GM18909 (cell line): ENCODE measurements at regions not wholly inside any gene's neighbourhood (a gene's known extent, or its start where the extent isn't known, plus 50 kb on each side); places are given as distances from the start of the nearest gene placed in this dataset.
"Not testable (repeated sequence)": the region's sequence is repeated elsewhere in the genome, so short reads cannot be mapped to it uniquely, and the experiment has no call there.

Experiments
- ATAC-seq: cut with Tn5 transposase; IDR thresholded peaks from one replicate; pipeline ENCODE4 v1.9.1; 2021; ENCODE audit warnings: mild to moderate bottlenecking; ENCODE audit not compliant: unreplicated experiment, poor library complexity

DNA sequence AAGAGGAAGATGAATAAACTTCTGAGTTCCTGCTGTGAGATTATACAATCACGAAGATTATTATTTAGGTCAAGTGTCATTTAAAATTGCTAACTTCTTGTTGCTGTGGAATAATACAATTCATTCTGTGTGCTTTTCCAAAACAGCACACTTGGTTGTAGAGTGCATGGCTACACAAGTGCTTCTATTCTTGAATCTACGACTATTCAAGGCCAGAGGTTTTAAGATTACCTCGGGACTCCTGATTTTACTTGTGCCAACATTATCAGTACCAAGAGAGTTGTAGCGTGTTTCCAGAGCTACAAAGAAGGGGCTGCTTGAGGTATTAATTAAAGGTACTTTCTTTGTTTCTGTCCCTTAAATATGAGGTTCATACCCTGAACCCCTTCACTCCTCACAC is 234.0 kb upstream of the PCDH9 start:
- no peak for ATAC-seq

DNA sequence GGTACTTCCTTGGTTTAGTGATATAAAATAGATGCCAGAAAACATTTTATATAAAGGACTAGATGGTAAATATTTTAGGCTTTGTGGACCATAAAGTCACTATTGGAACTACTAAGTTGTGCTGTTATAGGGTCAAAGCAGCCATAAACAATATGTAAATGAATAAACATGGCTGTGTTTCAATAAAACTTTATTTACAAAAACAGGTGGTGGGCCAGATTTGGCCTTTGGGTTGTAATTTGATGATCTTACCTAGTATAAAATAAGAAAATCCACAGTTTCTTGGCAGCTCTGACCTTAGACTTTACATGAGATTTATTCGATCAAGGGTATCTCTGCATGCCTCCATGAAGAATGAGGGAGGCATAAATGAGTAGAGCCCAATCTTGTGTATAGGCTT is 232.0 kb upstream of the PCDH9 start:
- ATAC-seq, result no peak

DNA sequence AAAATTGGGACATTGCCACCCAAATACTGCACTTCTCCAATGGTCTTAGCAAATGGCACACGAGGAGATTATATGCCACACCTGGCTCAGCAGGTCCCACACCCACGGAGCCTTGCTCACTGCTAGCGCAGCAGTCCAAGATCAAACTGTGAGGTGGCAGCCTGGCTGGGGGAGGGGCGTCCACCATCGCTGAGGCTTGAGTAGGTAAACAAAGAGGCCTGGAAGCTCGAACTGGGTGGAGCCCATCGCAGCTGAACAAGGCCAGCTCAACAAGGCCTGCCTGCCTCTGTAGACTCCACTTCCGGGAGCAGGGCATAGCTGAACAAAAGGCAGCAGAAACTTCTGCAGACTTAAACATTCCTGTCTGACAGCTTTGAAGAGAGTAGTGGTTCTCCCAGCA is 222.4 kb upstream of the PCDH9 start:
- not testable (repeated sequence) for ATAC-seq

DNA sequence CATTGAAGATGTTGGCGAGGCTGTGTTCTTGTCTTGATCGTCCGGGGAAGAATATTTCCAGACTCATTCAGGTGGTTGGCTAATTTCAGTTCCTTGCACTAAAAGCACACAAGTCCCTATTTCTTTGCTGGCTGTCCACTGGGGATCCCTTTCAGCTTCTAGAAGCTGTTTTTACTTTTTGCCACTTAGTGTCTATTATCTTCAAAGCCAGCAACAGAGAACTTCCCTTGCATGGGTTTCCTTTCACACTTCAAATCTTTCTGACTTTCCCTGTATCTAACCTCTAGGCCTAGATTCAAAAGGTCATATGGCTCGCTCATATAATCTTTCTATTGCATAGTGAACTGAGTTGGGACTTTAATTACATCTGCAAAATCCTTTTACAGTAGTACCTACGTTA is 215.3 kb upstream of the PCDH9 start:
- ATAC-seq, result no peak

DNA sequence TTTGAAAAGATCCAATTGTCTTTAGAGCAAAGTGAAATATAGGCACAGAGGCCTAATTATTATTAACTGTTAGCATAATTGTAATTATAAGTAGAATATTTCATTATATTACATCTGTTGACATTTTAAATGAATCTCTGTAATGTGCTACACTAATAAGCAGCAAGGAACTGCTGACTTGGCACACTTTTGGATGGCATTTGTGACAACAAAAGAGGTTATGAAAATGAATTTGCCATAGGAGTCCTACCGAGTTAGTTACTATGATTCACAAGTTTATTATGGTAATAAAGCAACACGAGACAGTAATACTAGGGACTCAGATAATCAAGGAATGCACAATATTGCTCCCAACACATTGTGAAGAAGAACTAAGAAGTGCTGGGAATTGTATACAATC is 213.8 kb upstream of the PCDH9 start:
- no peak for ATAC-seq

DNA sequence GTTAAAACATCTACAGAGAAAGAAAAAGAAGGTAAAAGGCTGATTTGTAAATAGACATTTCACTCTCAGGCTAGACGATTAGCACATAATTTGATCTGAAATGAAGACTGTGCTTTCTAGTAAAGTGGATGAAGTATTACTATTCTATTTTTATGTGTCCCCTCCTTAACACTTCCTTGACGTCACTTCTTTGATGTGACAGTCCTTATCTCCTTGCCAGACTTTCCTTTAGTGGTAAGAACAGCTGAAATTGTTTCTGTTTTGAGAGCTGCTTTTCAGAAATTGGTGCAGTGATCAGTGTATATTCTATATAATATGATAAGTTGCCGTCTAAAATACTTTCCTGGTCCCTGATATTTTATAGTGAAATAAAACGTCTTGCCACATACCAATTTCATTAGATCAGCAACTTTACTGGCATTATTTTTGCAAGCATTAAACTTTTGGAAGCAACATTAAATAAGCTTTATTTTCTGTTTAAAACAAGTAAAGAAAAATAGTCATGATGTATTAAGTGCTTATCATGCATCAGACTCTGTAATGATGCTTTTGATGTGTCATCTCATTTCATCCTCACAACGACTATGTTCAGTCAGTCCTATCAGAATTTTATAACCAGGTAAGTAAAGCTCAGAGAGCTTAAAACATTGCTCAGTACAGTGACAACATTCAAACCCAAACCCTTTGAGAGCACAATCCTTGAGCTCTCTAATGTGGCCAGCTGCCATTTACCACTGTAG is 210.3 kb upstream of the PCDH9 start:
- no peak for ATAC-seq

DNA sequence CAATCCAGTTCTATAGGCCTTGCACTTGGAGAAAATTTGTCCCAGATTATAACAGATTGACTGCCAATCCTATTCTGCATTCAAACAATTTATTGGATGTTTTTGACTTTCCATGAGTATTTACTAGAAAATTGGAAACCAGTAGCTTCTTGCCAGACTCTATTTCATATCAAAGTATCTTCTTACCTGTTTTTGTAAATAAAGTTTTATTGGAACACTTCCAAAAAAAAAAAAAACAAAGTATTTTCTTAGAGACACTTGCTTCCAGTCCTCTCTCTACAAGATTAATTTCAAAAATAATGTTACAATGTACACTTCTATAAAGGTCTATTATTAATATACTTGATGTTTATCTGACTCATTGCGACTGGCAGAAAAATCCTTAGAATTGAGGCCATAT is 209.2 kb upstream of the PCDH9 start:
- no peak for ATAC-seq

DNA sequence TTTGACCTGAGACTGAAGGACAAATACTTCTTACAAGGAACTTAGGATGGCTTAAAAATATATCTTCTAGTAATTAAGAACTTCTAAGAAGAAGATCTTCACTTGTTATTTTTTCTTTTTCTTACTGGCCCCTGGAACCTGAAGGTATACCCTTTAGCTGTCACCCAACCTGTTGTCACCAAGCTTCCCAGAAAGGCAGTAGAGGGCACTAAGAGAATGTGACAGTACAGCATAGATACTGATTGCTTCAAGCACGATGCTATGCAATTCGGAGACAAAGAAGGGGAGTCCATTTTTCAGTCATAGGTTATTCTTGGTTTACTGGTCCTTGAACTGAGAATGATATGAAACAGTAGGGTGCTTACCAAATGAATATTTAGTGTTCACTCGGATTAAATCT is 208.3 kb upstream of the PCDH9 start:
- no peak for ATAC-seq

DNA sequence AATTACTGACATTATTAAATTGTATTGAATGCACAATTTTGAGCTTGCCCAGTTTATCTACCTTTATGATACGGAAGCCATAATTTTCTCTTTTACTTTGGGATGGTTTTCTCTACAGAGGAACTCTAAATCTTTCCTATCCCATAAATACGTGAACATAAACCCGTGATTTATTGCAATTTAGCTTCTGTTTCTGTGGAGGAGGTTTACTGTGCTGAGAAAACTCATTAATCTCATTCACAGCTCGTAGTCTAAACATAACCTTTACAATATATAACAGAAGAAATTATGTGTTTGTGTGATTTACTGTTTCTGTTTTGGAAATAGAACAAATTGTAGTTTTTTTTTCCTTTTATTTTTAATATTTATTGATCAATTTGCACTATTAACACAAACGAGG is 207.1 kb upstream of the PCDH9 start:
- ATAC-seq, result no peak

DNA sequence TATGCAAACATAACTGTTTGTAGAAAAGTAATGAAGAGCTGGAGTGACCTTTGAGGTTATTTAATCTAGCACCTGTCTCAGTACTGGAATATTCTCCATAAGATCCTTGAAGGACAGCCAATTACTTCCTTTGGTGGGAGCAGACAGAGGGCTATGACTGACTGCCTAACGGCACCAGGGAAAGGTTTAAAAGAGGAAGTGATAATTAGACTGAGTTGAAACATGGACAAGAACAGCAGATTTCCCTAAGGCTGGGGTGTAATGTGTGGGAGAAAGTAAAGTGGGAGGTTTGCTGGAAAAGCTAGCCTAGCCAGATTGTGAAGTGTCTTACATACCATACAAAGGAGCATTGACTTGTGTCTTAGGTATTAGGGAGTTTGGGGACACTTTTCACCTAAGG is 191.3 kb upstream of the PCDH9 start:
- no peak for ATAC-seq

DNA sequence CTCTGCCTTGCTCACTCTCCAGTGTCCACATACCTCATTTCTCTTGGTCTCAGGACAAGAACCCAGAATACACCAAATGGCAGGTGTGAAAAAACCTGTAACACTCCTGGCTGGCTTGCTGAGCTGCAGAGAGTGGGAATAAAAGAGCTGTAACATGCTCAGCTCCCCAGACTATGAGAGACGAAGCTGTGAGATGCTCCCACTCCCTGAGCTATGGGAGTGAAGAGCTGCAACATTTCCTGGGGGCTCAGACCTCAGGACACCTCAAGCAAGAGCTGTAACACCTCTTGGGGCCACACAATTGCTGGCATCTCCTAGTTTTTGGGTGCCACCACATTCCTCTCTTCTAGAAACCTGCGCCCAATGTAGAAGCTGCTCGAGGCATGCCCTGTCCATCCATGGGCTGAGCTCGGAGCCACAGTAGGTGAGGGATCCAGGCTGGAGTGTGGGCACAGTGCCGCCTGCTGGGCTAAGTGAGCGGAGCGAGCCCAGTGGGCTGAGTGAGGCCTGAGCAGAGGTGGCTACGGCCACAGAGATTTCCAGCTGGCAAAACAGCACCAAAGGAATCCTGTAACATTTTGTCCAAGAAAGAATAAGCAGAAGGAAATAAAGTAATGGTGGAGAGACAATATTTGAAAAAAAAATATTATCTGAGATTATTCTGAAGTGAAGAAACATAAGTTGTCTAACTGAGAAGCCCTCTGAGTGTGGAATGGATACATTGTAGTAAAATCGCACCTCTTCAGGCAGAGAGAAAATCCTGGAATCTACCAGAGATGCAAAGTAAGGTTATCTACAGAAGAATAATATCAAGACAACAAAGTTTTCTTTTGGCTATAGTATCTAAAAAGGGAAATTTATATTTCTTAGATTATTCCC is 186.2 kb upstream of the PCDH9 start:
- ATAC-seq, result peak; percentile 62

DNA sequence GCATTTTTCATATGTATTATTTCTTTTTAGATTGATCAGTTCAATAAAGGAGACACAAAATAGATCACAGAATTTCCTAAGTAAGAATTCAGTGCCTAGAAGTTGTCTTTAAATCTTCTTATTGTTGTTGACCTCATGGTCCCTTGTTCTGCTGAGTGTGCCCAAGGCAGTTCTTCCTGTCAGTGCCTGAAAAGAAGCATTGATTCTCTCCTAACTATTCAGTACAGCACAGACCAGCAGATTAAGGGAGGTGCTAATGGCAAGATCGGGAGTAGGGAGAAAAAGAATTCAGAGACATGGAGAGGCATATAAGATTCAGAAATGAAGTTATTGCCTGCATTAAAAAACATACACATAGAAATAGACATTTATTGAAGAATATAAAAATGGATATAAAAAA is 180.5 kb upstream of the PCDH9 start:
- ATAC-seq, result no peak

DNA sequence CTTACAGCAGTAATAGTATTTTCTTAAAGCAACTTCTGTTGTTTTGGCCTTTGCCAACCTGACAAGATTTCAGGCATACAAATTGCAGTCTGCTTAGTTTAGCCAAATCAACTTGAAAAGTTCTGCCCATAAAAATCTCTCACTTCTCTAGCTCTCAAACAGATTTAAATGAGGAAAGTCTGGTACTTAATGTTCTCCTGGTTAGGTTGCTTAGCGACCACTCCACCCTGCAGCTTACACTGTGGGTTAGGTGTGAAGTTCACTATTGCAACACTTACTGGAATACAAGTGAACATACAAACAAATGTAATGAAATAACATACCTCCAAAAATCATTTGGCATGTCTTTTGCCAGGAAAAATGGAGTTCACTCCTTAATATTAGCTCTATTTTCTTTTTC is 178.7 kb upstream of the PCDH9 start:
- no peak for ATAC-seq

DNA sequence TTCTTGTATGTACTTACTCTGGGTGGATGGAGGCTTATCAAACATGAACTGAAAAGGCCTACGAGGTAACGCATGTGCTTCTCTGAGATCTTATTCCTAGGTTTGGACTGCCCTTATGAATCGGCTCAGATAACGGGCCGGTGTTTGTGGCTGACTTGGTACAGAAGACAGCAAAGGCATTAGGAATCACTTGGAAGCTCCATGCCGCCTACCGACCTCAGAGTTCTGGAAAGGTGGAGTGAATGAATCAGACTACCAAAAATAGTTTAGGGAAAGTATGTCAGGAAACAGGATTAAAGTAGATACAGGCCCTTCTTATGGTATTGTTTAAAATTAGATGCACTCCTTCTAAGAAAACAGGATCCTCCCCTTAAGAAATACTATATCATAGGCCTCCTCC is 172.4 kb upstream of the PCDH9 start:
- no peak for ATAC-seq

DNA sequence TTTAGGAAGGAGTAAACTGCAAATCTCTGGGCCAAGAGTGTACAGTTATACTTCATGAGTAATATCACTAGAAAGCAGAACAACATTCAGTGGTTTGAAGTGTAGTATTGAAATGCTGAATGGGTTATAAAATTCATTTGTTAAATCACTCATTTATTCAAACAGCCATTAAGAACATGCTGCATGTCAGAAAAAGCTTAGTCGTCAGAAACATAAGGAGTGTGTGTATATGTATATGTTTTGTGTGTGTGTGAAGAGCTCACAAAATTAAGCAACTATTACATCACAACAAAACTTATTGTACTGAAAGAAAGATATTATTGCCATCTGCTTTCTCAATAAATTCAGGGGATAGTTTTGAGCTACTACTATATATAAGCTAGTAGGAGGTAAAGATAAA is 165.4 kb upstream of the PCDH9 start:
- no peak for ATAC-seq

DNA sequence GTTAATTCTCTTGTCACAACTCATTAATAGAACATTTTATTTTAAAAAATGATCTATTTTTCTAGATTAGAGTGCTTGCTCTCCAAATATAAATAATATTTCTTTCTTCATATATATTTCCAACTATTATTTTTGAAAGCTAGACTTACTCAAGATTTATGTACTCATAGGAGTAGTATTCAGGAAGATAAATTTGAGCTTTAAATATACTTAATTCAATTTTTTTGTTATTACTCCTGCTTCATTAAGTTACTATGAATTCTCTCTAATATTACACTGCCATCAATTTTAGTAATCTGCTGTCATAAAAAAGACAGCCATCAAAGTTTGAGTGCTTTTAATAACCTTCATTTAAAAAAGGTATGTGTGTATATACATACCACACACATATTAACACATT is 161.9 kb upstream of the PCDH9 start:
- no peak for ATAC-seq

DNA sequence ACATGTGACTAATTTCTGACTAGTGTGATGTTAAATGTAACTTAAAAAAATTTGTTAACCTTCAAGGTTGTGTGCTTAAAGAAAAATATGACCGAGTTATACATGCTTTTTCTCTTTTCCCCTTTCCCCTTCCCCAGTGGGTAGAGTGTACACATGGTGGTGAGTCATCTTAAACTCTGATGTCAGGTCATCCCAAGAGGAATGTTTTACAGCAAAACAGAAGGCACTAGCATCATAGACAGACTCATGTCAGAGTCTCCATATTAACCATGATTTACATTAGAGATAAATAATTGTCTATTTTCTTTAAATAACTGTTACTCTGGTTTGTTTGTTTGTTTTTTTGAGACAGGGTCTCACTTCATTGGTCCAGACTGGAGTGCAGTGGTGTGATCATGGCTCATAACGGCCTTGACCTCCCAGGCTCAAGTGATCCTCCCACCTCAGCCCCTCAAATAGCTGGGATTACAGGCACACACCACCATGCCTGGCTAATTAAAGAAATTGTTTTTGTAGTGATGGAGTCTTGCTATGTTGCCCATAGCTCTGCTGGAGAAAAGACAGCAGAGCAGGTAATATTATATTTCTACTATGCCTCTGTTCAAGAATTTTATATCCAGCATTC is 160.4 kb upstream of the PCDH9 start:
- no peak for ATAC-seq

DNA sequence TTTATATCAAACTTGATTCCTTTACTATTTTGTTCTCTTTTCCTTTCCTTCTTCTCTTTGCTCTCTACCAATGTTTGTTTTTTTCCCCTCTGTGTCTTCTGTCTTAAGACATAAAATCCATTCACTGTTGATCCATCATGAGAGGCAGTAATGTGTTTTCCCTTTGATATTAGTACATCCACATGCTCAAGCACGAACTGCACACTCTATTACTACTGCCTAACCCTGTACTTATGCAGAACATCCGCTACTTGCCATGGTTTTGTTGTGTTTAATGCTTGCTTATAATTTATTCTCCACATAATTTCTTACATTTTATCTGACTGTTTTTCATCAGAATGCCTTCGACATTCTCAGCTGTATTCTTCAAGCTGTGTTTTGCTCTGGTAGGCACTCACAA is 159.0 kb upstream of the PCDH9 start:
- no peak for ATAC-seq

DNA sequence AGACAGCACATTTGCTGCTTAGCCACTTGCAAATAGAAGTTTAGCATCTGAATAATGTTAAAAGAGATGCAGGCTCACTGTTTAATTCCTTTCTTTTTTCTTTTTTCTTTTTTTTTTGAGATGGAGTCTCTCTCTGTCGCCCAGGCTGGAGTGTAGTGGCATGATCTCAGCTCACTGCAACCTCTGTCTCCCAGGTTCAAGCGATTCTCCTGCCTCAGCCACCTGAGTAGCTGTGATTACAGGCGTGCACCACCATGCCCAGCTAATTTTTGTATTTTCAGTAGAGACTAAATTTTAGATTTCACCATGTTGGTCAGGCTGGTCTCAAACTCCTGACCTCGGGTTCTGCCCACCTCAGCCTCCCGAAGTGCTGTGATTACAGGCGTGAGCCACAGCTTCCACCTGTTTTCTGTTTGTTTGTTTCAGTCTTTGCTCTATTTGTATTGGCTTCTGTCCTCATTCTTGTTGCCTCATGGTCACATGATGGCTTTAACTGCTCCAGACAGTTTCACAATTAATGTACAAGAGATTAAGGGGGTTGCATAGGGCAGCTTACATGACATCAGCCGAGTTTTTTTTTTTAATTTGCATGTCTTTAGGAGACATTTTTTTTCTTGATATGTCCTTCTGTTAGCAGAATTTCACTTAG is 153.1 kb upstream of the PCDH9 start:
- ATAC-seq, result not testable (repeated sequence)

DNA sequence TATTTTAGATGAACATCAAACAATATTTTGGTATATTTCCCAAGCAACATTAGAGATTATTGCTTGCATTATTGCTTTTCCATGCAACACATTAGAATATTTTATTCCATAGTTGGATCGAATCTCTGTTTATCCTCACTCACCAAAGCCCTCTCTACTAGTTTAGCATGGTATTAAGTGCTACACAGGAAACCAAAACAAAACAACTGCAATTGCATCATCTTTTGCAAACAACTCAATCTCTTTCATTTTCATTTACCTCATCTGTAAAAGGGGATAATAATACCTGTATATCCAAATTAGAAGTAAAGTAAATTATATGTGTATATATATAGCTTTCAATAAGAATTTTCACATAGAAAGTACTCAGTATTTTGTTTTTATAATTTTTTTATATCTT is 147.8 kb upstream of the PCDH9 start:
- ATAC-seq, result no peak

DNA sequence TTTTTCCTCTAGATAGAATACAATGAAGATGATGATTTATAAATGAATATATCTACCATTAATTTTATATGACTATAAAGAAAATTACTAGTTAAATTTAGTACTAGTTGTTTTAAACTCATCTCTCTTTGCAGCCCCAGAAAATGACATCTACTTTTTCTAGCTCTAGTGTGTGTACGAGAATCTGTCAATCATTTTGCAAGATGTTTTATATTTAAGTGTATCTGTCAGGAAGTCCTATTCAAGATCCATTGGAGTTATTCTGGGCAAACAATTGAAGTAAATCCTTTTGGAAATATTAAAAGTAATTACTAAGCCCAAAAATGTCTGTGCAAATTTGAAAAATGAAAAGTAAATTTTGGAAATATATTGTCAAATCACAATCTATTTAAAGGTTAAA is 144.3 kb upstream of the PCDH9 start:
- no peak for ATAC-seq
